Kidney (tissue), 13 donors: ENCODE measurements at regions not wholly inside any gene's neighbourhood (a gene's known extent, or its start where the extent isn't known, plus 50 kb on each side); places are given as distances from the start of the nearest gene placed in this dataset.

Experiments used
- DNase-seq, 5 donors: peaks; one replicate each; pipeline ENCODE4 v3.0.0-alpha.2; 2013 to 2020
- FAIRE-seq: peaks from 2 replicates; lab custom pipeline; 2012; peaks lifted over from hg19 to GRCh38; lab: Jason Lieb, UNC
- H3K27ac ChIP-seq, 2 donors: one replicate each; pipeline ENCODE4 v1.7.0; 2013; ENCODE audit warnings: low read depth in 2 of 2, low read length in 2 of 2, inconsistent platforms in 1 of 2
- H3K27me3 ChIP-seq: one replicate; pipeline ENCODE4 v1.7.1; 2013; ENCODE audit warnings: low read length, inconsistent platforms; ENCODE audit not compliant: control insufficient read depth, insufficient read depth
- H3K36me3 ChIP-seq, 3 donors: one replicate each; pipeline versions ENCODE4 v1.7.0 to v1.7.1; 2013; ENCODE audit warnings: low read length in 3 of 3, control low read depth in 1 of 3, inconsistent platforms in 1 of 3; ENCODE audit not compliant: insufficient read depth in 3 of 3, control insufficient read depth in 2 of 3
- H3K4me1 ChIP-seq, 3 donors: one replicate each; pipeline versions ENCODE4 v1.7.0 to v1.7.1; 2013; ENCODE audit warnings: low read length in 3 of 3, inconsistent platforms in 1 of 3, low read depth in 1 of 3; ENCODE audit not compliant: control insufficient read depth in 2 of 3, insufficient read depth in 2 of 3
- H3K4me3 ChIP-seq, 3 donors: one replicate each; pipeline versions ENCODE4 v1.7.0 to v1.8.1; 2013; ENCODE audit warnings: low read length in 3 of 3, control low read depth in 1 of 3, inconsistent platforms in 1 of 3
- H3K9ac ChIP-seq, 3 donors: one replicate each; pipeline versions ENCODE4 v1.7.0 to v1.7.1; 2013; ENCODE audit warnings: low read length in 3 of 3, control low read depth in 1 of 3, inconsistent platforms in 1 of 3
- H3K9me3 ChIP-seq, 3 donors: one replicate each; pipeline versions ENCODE4 v1.7.0 to v1.7.1; 2013; ENCODE audit warnings: low read length in 3 of 3, control low read depth in 1 of 3, inconsistent platforms in 1 of 3; ENCODE audit not compliant: control insufficient read depth in 2 of 3, insufficient read depth in 1 of 3
- CTCF ChIP-seq: IDR thresholded peaks from 3 replicates; pipeline ENCODE4 v1.5.1; 2012; ENCODE audit warnings: mild to moderate bottlenecking, moderate library complexity, borderline replicate concordance; ENCODE audit not compliant: insufficient read depth; ENCODE audit errors: extremely low read depth
- intact Hi-C: fragments of 100-400 bp; cut with DNase I; formaldehyde crosslinking; loops from one replicate; pipeline ENCODE4 v1.11.1; 2022
- donor health status: control.
- donor health status: control.
- donor health status: control.
- donor health status: control.
- donor health status: control.
- donor health status: DM: yes; HTN: yes; CAD: no.
- donor health status: Normal renal cell carcinoma (clear cell type).

- TF ChIP-seq CTCF, result no peak
- no peak overlapping the region for H3K9ac ChIP-seq
- no peak overlapping the region for H3K4me3 ChIP-seq
- peaks cover 0 to 2% (median 0%) of the 10 kb centered on the region in 3 donors for H3K9me3 ChIP-seq
- no peak overlapping the region for H3K27ac ChIP-seq
- no peaks in the 10 kb centered on the region for H3K27me3 ChIP-seq
- no peaks in the 10 kb centered on the region for H3K36me3 ChIP-seq
- intact Hi-C loops, result no loop called here
- DNase-seq (no peak), FAIRE-seq (no peak)
- no peaks in the 10 kb centered on the region for H3K4me1 ChIP-seq
Measured at GRCh38 chr1:238360474-238360873, 469.8 kb upstream of the ZP4 start.

DNA sequence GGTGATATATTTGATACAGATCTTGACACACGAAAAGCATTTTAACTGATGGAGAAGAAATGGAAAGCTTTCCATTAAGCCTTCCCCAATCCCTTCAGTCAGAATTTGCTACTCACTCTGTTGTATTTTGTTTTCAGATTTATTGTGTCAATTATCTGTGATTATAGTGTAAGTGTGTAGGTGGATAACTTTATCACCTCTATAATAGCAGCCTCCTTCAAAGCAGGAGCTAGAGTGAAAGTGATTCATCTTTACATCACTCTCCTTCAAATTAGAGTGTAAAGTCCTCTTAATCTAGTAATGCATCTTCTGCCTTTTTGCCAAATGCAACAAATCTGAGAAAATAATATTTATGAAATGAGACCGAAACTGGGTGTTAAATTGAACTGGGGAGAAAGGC is 459.7 kb upstream of the ZP4 start:
- Histone ChIP-seq H3K9me3 (no peaks in the 10 kb centered on the region), H3K4me1 (no peaks in the 10 kb centered on the region), H3K4me3 (no peak overlapping the region), H3K27ac (no peak overlapping the region), H3K36me3 (no peaks in the 10 kb centered on the region), H3K27me3 (no peaks in the 10 kb centered on the region), H3K9ac (no peak overlapping the region)
- no peak for TF ChIP-seq CTCF
- no peak for DNase-seq
- no peak for FAIRE-seq
- intact Hi-C loops, result no loop called here

GRCh38 chr1:238346340-238346739 is 455.6 kb upstream of the ZP4 start:
- Histone ChIP-seq H3K36me3 (no peaks in the 10 kb centered on the region), H3K27me3 (no peaks in the 10 kb centered on the region), H3K4me3 (no peak overlapping the region), H3K9me3 (no peaks in the 10 kb centered on the region), H3K9ac (no peak overlapping the region), H3K27ac (no peak overlapping the region), H3K4me1 (no peaks in the 10 kb centered on the region)
- DNase-seq (no peak), FAIRE-seq (no peak)
- TF ChIP-seq CTCF, result no peak
- intact Hi-C loops, result no loop called here

- Histone ChIP-seq H3K27me3 (no peaks in the 10 kb centered on the region), H3K4me3 (no peak overlapping the region), H3K9me3 (no peaks in the 10 kb centered on the region), H3K36me3 (no peaks in the 10 kb centered on the region), H3K4me1 (no peaks in the 10 kb centered on the region), H3K9ac (no peak overlapping the region), H3K27ac (no peak overlapping the region)
- DNase-seq (no peak), FAIRE-seq (no peak)
- no peak for TF ChIP-seq CTCF
- intact Hi-C loops, result no loop called here
Measured at GRCh38 chr1:238345837-238346236, 455.1 kb upstream of the ZP4 start.
